GM18502 (cell line): ENCODE measurements at regions not wholly inside any gene's neighbourhood (a gene's known extent, or its start where the extent isn't known, plus 50 kb on each side); places are given as distances from the start of the nearest gene placed in this dataset.
"Not testable (repeated sequence)": the region's sequence is repeated elsewhere in the genome, so short reads cannot be mapped to it uniquely, and the experiment has no call there.

ENCODE experiments used
- ATAC-seq: cut with Tn5 transposase; IDR thresholded peaks from one replicate; pipeline ENCODE4 v1.9.1; 2021; ENCODE audit warnings: mild to moderate bottlenecking; ENCODE audit not compliant: unreplicated experiment, poor library complexity

DNA sequence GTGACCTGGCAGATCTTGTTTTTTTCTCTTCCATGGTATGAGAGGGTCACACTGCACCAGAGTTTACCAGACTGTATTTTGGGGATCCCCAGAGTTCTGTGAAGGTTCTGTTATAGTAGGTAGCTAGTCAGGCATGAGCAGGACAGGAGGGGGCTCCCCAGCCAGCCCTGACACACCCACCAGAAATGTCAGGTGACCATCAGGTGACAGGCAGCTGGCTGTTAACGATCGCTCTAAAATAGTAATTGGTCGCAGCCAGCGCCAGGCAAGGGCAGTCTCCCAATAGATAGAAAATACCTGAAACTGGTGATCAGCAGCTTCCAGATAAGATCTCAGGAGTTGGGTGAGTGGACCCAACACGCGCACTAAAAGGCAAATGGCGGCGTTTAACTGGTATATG lies 264.9 kb downstream of the RHOU start:
- no peak for ATAC-seq

DNA sequence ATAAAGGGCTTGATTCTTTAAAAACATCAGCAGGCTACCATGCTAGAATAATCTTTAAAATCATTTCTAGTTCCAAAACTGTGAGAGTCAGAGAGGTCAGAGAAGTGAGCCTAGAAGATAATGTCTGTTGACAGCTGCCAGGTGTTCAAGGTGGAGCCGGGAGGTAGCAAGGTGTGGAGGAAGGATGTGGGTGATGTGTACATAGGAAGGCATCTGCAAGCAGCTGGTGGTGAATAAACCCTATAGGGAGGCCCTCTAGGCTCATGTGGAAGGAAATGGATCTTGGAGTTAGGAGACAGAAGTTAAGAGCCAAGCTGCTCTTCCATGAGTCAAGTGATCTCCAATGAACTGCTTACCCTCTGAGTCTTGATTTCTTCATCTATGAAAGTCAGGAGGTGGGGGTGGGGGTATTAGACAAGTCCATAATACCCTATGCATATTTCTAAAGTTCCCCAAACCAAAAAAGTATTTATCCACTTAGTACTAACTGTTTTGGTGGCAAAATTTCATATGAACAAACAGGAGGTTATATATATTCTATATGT lies 266.3 kb downstream of the RHOU start:
- no peak for ATAC-seq

DNA sequence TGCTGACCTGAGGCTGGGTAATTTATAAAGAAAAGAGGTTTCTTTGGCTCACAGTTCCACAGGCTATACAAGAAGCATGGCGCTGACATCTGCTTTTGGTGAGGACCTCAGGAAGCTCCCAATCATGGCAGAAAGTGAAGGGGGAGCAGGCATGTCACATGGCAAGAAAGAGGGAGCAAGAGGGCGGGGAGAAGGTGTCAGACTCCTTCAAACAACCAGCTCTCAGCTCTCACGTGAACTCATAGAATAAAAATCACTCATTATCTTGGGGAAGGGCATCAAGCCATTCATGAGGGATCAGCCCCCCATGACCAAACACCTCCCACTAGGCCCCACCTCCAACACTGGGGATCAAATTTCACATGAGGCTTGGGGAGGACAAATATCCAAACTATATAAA lies 266.8 kb downstream of the RHOU start:
- ATAC-seq, result no peak

DNA sequence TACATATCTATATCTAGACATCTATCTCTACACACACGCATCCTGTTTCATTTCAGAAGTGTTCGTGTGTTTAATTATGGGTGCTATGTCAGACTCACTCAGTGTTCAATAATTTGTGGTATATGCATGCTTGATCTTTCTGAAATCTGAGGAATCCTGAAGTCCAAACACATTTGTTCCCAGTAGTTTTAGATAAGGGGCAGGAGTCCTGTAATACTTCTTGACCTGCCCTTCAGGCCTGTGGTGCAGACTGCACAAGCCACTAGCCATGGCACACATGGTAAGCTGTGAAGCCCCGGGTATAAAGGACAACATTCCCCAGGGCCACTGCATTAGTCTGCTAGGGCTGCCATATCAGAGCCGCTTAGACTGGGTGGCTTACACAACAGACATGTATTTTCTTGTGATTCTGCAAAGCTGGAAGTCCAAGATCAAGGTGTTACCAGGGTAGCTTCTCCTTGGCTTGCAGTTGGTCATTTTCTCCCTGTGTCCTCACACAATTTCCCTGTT lies 267.2 kb downstream of the RHOU start:
- ATAC-seq, result no peak

DNA sequence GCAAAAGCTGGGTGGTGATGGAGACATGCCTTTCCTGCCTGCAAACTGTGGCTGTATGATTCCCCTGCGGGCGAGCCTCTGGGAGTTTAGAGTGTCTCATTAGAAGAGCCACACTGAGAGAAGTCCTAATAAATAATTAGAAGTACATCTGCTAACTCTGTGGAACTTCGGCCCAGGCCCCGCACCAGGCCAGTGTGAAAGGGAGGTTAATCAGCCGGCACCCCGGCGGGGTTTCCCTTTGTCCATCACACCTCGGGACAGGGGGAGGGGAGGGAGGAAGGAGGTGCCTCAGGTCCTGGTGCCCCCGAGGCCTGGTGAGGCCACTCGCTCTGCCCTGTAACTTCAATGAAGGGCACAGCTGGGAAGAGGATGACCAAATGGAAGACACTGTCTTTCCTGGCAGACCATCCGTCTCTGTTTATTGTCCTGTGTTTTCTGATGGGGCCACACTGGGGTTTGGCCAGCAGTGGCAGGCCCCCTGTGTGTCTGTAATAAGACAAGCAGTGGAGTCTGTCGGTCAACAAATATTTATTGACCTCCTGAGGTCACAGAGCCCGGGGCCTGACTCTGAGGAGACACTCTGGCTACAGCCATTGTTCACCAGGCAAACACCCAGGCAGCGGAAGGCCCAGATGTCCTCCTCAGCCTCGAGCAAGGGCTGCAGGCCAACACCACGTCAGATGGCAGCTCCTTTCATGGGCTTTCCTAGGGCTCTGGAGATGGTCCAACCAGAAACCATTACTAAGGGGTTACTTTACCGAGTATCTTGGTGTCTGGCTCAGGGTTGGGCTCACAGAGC lies 267.5 kb upstream of the RAB4A start:
- ATAC-seq, result no peak

DNA sequence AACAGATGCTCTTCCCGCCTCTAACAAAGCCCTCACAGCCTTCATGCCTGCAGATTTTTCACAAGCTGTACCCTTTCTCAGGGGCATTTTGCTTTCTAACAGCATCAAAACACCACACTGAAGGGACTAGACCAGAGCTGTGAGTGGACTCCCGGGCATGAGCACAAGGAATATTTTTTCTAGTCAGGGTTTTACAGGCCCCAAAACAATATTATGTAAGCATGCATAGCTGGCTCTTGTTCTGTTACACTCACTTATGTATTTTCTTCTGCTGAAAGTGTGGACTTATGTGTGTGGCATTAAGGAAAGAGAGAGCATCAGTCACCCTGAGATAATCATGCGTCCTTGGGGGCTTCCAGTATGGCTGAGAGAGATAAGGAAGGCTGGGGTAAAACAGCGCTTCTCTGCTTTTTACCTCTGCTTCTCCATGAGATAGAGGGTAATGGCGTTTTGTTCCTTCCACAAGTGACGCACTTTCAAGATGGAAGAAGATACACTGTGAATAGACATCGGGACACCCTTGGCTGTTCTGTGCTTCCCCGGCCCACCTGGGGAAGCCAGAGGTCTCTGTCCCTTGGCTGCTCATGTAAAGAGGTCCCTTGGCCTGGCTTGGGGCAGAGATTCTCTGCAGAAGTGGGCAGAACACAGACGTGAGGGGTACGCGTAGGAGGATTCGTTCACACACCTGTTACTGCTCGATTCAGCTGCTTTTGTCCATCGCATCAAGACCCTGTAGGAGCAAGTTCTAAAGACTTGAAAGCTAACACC lies 266.7 kb upstream of the RAB4A start:
- no peak for ATAC-seq

DNA sequence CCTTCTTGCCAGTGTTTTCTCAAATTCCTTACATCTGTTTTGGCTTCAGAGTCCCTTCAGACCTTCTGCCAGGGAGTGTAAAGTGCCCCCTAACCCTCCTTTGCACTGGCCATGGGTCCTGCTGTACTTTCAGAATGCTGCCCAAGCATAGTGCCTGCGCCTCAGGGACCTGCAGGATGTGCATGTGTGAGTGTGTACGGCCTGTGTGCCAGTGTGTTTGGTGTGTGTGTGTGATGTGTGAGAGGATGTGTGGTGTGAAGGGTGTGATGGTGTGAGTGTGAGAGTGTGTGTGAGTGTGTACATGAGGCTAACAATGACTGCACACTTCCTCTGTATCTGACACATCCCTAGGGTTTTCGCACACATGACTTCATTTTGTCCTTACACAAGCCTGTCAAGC lies 265.8 kb upstream of the RAB4A start:
- ATAC-seq, result no peak

DNA sequence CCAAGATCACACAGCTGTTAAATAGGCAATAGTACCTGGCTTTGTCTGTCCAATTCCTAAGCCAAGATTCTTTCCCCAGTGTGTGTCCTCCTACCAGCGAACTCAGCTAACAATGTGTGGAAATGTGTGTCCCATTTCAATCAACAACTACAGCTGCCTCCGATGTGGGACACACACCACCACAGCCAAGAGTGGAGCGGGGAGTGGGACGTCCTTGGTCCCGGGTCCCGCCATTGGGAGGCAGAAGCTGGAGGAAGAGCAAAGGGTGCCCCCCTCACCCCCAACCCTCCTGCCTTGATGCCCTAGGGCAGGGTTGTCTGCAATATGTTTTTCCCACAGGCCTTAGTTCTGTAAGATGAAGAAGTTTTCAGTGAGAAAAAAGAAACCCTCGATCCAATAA lies 265.4 kb upstream of the RAB4A start:
- no peak for ATAC-seq

DNA sequence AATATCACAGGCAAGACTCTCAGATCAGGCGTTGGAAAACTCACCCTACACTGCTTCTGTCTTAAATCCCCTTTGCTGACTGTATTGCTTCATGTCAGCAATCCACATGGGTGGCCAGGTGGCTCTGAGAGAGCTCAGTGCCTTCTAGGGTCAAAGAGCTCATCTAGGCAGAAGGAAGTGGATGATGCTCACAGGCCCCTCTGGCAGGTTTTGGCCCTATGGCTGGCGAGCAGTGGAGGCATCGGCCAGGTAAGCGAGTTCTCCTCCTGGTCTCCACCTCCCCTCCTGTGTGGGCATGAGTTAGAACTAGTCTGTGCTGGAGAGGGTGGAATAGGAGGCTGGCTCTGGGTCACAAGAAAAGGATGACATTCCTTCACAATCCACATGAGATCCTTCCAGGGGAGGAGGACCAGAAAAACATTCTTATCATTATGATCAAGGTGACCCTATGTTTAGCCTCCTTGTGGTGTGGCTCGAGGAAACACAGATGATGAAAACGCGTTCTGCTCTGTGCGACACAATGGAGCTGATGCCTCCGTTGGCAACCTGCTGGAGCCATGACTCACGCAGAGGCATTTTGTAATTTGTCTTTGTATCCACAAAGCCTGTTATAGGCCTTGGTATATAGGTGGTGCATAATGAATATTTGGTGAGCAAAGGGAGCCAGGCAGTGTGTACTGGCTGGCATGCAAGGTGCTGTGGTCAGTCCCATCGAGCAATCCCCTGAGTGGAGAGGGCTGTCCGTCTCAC lies 264.6 kb upstream of the RAB4A start:
- ATAC-seq, result no peak

DNA sequence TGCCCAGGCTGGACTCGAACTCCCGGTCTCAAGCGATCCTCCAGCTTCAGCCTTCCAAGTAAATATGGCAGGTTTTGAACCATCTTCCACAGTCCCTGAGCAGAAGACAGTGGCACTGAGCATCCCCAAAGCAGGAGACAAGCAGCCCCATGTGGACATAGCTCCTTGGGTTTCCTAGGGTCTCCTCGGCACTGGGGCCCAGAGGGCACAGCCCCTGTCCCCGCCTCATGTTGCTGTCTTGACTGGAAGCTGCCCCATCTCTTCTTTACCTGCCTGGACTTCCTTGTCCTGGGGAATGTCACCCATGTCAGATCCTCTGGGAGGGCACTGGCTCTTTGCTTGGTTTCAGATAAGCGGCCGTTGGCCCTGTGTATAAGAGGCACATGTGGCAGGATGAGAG lies 263.7 kb upstream of the RAB4A start:
- ATAC-seq, result no peak

DNA sequence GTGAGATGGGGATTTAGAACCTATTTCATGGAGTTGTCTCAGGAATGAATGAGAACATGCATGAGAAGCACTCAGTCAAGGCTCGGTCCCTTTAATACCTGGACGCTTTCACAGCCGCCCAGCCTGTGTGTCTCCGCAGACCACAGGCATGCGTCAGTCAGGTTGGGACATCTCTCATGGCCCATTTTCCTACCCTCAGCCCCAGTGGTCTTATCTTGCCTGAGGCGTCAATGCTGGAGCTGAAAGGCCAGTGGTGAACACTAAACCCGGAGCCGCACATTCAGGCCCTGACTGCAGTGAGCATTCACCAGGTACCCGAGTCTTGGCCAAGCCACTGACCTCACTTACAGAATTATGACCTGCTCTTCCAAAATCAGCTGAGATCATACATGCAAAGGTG lies 263.2 kb upstream of the RAB4A start:
- no peak for ATAC-seq

DNA sequence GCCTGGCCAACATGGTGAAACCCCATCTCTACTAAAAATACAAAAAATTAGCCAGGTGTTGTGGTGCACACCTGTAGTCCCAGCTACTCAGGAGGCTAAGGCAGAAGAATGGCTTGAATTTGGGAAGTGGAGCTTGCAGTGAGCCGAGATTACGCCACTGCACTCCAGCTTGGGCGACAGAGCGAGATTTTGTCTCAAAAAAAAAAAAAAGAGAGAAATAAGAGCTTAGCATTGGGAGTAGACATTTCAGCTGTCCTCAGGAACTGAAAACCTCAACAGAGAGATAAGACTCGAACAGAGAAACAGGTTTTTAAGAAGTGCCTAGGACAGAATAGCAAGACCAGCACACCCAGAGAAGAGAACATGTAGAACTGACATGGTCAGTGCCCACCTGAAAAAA lies 262.6 kb upstream of the RAB4A start:
- not testable (repeated sequence) for ATAC-seq

DNA sequence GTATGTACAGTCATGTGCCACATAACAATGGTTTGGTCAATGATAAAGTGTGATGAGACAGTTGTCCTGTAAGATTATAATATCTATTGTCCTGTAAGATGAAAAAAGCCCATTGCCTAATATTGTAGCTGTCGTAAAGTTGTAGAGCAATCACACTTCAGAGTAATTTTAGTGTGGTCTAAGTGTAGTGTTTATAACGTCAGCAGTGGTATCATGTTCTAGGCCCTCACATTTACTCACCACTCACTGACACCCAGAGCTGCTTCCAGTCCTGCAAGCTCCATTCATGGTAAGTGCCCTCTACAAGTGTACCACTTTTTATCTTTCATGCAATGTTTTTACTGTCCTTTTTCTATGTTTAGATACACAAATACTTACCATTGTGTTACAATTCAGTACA lies 259.9 kb upstream of the RAB4A start:
- no peak for ATAC-seq

DNA sequence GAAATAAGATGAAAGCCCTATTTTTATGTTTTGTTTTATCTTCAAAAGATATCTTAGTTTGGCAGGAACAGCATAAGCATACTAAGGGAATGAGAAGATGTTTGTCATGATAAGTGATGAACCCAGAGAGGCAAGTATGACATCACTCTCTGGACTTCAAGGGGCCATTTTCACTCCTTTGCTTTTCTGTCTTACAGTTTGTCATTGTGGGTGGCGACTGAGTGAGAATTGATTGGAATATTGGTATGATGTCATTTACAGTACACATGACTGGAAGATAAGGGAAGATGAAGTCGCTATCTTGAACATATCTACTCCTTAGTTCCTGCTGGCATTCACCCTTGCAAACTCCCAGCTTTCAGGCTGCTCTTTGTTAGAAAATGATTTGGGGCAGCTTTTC lies 258.1 kb upstream of the RAB4A start:
- ATAC-seq, result no peak

DNA sequence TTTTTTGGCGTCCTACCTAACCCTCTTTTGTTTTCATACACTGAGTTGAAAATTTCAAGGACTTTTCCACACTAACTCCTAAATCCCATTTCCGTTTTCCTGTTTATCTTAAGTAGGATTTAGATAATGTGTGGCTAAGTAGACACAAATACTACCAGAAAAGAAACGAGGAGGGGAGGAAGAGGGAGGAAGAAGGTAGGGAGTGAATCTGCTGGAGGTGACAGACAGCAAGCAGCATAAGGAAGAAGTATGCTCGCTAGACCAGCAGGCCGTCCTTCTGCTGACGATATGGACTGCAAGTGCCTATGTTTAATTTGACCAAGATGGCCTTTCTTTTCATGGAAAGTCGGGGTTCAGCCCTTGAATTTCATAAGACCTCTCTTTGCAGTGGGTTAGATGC lies 256.9 kb upstream of the RAB4A start:
- no peak for ATAC-seq

DNA sequence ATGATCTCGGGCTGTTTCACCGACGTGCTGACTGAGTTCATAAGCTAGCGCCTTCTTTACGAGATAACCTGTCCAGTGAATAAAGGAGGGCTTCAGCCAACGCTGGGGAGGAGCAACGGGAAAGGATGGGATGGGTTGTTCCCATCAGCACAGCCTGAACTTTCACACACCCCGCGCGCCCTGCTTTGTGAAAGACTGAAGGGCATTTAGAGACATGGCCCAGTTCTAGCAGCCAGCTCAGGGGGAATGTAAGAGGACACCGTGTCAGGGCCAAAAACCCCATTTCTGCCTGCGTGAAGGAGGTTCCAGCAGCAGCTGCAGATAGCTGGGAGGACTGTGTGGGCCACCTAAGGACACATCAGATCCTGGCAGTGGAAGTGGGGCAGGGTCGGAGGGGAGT lies 255.1 kb upstream of the RAB4A start:
- no peak for ATAC-seq

DNA sequence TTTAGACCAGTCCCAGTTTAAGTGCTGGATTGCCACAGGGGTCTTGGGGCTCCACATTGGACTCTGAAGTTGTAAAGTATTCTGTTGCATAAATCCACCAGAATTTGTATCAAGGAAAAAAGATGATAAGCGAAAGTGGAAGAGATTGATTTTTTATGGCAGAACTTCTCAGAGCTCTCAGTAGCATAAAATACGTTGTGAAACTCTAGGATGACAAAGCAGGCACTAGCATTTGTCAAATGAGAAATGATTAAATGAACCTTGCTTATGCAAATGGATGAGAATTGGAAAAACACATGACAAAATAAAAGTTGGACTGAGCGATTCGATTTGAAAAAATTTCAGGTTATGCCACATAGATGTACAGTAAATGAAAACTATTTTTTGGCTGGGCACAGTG lies 253.8 kb upstream of the RAB4A start:
- ATAC-seq, result no peak

DNA sequence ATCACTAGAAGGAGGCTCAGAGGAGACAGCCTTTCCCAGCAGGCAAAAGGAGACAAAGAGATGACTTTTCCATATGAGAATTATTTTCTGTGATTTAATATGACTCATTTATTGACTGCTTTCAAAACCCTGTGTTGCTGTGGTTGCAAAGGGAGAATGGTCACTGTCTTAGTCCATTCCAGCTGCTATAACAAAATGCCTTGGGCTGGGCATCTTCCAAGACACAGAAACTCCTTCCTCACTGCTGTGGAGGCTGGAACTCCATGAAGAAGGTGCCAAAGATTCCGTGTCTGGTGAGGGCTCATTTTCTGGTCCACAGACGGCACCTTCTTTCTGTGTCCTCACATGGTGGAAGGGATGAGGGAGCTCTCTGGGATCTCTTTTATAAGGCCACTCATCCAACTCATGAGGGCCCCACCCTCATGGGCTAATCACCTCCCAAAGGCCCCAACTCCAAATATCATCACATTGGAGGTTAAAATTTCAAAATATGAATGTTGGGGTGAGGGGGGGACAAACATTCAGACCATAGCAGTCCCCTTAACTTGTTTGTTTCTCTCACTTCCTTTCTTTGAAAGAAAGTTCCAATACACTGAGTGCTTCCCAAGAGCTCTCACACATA lies 252.1 kb upstream of the RAB4A start:
- no peak for ATAC-seq

DNA sequence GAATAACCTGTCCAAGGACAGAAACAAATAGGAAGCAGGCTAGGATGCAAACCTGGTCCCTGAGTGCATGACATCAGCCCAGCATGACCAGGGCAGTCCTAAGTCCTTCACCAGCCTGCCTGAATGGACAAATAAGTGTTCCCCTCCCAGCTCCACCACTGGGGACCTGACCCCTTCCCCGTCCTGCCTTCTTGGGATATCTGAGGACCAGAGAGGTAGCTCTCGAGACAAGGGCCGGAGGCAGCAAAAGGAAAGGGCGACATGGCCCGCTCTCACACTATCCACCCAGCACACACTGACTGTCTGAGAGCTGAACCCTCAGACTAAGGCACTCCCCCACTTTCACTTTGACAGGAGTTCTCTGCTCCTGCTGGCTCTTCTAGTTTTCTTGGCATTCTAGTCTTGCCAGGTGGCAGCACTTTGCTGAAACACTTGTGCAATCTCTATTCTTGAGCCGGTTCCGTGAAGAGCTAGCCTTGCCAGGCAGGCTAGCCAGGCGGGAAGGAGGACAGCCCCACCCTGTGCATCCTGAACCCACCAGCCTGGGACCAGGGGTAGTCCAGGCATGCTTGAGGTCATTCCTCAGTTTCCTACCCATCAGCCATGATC lies 251.1 kb upstream of the RAB4A start:
- ATAC-seq, result no peak

DNA sequence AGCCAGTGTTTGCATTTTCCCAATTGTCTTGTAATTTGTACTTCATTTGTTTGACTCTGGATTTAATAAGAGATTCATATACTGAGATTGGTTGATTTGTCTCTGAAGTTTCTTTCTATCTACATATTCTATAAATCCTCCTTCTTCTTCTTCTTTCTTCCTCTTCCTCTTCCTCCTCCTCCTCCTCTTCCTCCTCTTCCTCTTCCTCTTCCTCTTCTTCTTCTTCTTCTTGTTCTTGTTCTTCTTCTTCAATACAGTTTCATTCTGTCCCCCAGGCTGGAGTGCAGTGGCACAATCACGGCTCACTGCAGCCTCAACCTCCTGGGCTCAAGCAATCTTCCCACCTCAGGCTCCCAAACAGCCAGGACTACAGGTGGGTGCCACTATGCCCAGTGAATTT lies 249.9 kb upstream of the RAB4A start:
- not testable (repeated sequence) for ATAC-seq
